ENCODE measurements at regions not wholly inside any gene's neighbourhood (a gene's known extent, or its start where the extent isn't known, plus 50 kb on each side); places are given as distances from the start of the nearest gene placed in this dataset.

DNA sequence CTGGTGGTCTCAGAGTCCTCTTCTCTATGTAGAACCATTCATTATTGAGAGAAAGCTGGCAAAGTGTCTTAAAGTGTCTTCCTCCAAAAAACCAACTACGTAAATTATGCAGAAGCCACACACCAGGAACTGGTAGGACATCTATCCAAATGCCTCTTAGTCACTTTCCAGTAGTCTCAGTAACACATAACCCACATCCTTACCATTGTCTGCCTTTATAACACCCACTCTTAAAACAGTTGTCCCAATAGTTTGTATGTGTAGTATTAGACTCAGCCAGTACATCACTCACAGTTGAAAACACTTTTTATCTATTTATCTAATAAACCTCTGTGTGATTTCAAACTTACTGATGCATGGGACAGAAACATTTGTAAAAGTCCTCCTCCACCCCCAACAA is 143.6 kb upstream of the HNRNPA3 start:
- TF ChIP-seq, protein P1, sequence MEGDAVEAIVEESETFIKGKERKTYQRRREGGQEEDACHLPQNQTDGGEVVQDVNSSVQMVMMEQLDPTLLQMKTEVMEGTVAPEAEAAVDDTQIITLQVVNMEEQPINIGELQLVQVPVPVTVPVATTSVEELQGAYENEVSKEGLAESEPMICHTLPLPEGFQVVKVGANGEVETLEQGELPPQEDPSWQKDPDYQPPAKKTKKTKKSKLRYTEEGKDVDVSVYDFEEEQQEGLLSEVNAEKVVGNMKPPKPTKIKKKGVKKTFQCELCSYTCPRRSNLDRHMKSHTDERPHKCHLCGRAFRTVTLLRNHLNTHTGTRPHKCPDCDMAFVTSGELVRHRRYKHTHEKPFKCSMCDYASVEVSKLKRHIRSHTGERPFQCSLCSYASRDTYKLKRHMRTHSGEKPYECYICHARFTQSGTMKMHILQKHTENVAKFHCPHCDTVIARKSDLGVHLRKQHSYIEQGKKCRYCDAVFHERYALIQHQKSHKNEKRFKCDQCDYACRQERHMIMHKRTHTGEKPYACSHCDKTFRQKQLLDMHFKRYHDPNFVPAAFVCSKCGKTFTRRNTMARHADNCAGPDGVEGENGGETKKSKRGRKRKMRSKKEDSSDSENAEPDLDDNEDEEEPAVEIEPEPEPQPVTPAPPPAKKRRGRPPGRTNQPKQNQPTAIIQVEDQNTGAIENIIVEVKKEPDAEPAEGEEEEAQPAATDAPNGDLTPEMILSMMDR (IDR thresholded peaks at IDR 0.05) = no peak
- TF ChIP-seq POLR2A (IDR thresholded peaks at IDR 0.05) (no peak), EP300 (IDR thresholded peaks at IDR 0.05) (no peak), POLR2AphosphoS5 (IDR thresholded peaks at IDR 0.05) (no peak)

Measured in stomach (tissue), 4 donors.